ENCODE measurements at regions not wholly inside any gene's neighbourhood (a gene's known extent, or its start where the extent isn't known, plus 50 kb on each side); places are given as distances from the start of the nearest gene placed in this dataset.
A peak's percentile ranks its signal among the peaks of the same experiment; 100 is the strongest.

GRCh38 chr15:96560246-96560895 lies 229.9 kb downstream of the NR2F2 start:
- peak; percentile 5 to 33 for DNase-seq (ENCODE audit: low read depth in 2 of 2)
- H3K4me3 ChIP-seq (replicated peaks in 1 of 2; ENCODE audit: low read depth in 2 of 2, low read length in 2 of 2), result no peak overlapping the region
- TF ChIP-seq, protein P1, sequence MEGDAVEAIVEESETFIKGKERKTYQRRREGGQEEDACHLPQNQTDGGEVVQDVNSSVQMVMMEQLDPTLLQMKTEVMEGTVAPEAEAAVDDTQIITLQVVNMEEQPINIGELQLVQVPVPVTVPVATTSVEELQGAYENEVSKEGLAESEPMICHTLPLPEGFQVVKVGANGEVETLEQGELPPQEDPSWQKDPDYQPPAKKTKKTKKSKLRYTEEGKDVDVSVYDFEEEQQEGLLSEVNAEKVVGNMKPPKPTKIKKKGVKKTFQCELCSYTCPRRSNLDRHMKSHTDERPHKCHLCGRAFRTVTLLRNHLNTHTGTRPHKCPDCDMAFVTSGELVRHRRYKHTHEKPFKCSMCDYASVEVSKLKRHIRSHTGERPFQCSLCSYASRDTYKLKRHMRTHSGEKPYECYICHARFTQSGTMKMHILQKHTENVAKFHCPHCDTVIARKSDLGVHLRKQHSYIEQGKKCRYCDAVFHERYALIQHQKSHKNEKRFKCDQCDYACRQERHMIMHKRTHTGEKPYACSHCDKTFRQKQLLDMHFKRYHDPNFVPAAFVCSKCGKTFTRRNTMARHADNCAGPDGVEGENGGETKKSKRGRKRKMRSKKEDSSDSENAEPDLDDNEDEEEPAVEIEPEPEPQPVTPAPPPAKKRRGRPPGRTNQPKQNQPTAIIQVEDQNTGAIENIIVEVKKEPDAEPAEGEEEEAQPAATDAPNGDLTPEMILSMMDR (IDR thresholded peaks at IDR 0.05; ENCODE audit: low read depth, low read length), result no peak

GRCh38 chr15:96561593-96561992 lies 231.1 kb downstream of the NR2F2 start:
- TF ChIP-seq, protein P1 (IDR thresholded peaks at IDR 0.05; ENCODE audit: low read depth, low read length), result no peak
- H3K4me3 ChIP-seq (replicated peaks in 1 of 2; ENCODE audit: low read depth in 2 of 2, low read length in 2 of 2), result no peak overlapping the region
- DNase-seq (ENCODE audit: low read depth in 2 of 2), result no peak

DNA sequence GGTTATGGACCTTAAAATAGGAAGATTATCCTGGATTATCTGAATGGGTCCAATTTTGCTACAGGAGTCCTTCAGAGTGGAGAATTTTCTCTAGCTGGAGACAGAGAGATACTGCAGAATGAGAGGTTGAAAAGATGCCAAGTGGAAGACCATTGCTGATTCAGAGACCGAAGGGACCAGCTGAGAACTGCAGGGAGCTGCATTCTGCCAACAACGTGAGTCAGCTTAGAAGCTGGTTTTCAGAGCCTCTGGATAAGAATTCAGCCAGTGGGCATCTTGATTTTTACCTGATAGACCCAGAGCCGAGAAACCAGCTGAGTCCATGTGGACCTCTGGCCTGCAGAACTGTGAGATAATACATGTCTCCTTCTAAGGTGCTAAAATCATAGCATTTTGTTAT lies 234.0 kb downstream of the NR2F2 start:
- TF ChIP-seq, protein P1 (IDR thresholded peaks at IDR 0.05; ENCODE audit: low read depth, low read length), result no peak
- no peak overlapping the region for H3K4me3 ChIP-seq (replicated peaks in 1 of 2; ENCODE audit: low read depth in 2 of 2, low read length in 2 of 2)
- DNase-seq (ENCODE audit: low read depth in 2 of 2), result peak in 1 of 2 donors; percentile 33

DNA sequence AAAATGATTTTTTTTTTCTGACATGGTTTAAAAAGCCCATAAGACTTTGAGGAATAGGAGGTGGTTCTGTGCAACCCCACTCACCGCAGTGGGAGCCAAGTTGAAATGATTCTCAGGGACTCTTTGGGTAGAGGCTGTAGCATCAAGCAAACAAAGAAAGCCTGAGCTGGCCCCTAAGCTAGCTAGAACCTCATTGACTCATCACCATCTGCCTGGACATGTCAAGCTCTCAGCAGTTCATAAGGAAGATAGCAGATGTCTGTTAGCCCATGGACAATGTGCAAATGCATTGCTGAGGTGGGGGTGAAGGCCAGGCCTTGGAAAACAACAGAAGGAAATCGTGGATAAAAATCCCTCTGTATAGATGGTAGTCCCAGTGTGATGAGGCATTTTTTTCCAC lies 234.8 kb downstream of the NR2F2 start:
- no peak overlapping the region for H3K4me3 ChIP-seq (replicated peaks in 1 of 2; ENCODE audit: low read depth in 2 of 2, low read length in 2 of 2)
- TF ChIP-seq, protein P1 (IDR thresholded peaks at IDR 0.05; ENCODE audit: low read depth, low read length), result no peak

DNA sequence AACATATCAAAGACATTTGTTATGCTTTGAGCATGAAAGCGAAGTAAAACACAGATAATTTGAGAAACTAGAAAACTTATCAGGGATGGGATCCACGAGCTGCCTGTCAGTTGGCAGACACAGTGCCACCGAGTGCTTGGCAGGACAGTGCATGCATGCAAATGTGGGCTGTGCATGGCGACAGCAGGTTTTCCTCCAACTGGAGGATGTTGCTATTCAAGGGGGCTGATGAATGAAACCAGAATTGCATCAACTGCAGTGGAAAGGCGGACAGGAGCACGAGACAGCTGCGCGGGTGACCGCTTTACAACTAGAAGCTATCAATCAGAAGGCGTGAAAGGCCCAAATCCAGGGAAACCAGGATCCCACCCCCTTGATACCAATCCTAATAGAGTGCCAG lies 244.3 kb downstream of the NR2F2 start:
- TF ChIP-seq, protein P1 (IDR thresholded peaks at IDR 0.05; ENCODE audit: low read depth, low read length), result no peak
- no peak overlapping the region for H3K4me3 ChIP-seq (replicated peaks in 1 of 2; ENCODE audit: low read depth in 2 of 2, low read length in 2 of 2)
- DNase-seq (ENCODE audit: low read depth in 2 of 2), result no peak

More for the DNA sequence above, 234.8 kb downstream of the NR2F2 start:
- no peak for DNase-seq (ENCODE audit: low read depth in 2 of 2)

DNA sequence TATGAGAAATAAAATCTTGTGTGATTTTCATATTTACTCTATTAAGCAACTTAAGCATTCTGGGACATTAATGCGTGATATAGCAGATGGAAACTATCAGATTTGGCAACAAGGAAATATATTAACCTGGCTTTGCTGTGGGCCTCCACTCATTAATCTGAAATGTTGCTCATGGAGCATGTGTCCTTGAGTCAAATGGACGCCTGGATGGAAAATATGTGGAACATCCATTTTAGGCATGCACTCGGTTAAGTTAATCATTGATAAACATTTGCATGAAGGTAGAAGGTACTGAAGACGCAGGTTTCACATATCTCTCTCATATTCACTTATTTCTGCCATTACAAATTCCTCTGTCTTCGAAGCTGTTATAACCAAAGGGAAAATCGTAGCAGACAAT lies 246.1 kb downstream of the NR2F2 start:
- H3K4me3 ChIP-seq (replicated peaks in 1 of 2; ENCODE audit: low read depth in 2 of 2, low read length in 2 of 2), result no peak overlapping the region
- no peak for DNase-seq (ENCODE audit: low read depth in 2 of 2)
- TF ChIP-seq, protein P1 (IDR thresholded peaks at IDR 0.05; ENCODE audit: low read depth, low read length), result no peak

GRCh38 chr15:96578393-96578792 lies 247.9 kb downstream of the NR2F2 start:
- DNase-seq (ENCODE audit: low read depth in 2 of 2), result no peak
- no peak overlapping the region for H3K4me3 ChIP-seq (replicated peaks in 1 of 2; ENCODE audit: low read depth in 2 of 2, low read length in 2 of 2)
- TF ChIP-seq, protein P1 (IDR thresholded peaks at IDR 0.05; ENCODE audit: low read depth, low read length), result no peak

Data from cardiac fibroblast (primary cell).